ENCODE measurements at regions not wholly inside any gene's neighbourhood (a gene's known extent, or its start where the extent isn't known, plus 50 kb on each side); places are given as distances from the start of the nearest gene placed in this dataset.
"Not testable (repeated sequence)": the region's sequence is repeated elsewhere in the genome, so short reads cannot be mapped to it uniquely, and the experiment has no call there.

- no peak for TF ChIP-seq EZH2phosphoT487 (IDR thresholded peaks at IDR 0.05; ENCODE audit: borderline replicate concordance)
- TF ChIP-seq, protein P1, sequence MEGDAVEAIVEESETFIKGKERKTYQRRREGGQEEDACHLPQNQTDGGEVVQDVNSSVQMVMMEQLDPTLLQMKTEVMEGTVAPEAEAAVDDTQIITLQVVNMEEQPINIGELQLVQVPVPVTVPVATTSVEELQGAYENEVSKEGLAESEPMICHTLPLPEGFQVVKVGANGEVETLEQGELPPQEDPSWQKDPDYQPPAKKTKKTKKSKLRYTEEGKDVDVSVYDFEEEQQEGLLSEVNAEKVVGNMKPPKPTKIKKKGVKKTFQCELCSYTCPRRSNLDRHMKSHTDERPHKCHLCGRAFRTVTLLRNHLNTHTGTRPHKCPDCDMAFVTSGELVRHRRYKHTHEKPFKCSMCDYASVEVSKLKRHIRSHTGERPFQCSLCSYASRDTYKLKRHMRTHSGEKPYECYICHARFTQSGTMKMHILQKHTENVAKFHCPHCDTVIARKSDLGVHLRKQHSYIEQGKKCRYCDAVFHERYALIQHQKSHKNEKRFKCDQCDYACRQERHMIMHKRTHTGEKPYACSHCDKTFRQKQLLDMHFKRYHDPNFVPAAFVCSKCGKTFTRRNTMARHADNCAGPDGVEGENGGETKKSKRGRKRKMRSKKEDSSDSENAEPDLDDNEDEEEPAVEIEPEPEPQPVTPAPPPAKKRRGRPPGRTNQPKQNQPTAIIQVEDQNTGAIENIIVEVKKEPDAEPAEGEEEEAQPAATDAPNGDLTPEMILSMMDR (conservative IDR thresholded peaks at IDR 0.05; ENCODE audit: low read length), result no peak
- Histone ChIP-seq H2AFZ (ENCODE audit: low read length) (no peak overlapping the region), H3K4me3 (ENCODE audit: low read length, poor library complexity, severe bottlenecking) (no peak overlapping the region), H3K9me3 (ENCODE audit: insufficient read depth, low read depth, low read length) (no peaks in the 10 kb centered on the region), H3K9me2 (replicated peaks; ENCODE audit: low read depth, low read length) (no peaks in the 10 kb centered on the region), H3K27me3 (ENCODE audit: insufficient read depth, low read length, poor library complexity, severe bottlenecking) (no peaks in the 10 kb centered on the region), H3F3A (ENCODE audit: low read depth) (no peaks in the 10 kb centered on the region), H4K20me1 (ENCODE audit: insufficient read depth, low read length, poor library complexity, severe bottlenecking) (no peaks in the 10 kb centered on the region), H3K79me2 (ENCODE audit: insufficient read depth, low read length) (no peaks in the 10 kb centered on the region), H3K4me1 (ENCODE audit: insufficient read depth, low read length, poor library complexity, severe bottlenecking) (no peaks in the 10 kb centered on the region), H3K9ac (ENCODE audit: low read depth, low read length, poor library complexity, severe bottlenecking) (no peak overlapping the region), H3K4me2 (ENCODE audit: low read depth, low read length, poor library complexity, severe bottlenecking) (no peak overlapping the region), H3K36me3 (ENCODE audit: insufficient read depth, low read length) (no peaks in the 10 kb centered on the region)
Observed at GRCh38 chr9:124122321-124122720, 110.8 kb downstream of the LHX2 start.

DNA sequence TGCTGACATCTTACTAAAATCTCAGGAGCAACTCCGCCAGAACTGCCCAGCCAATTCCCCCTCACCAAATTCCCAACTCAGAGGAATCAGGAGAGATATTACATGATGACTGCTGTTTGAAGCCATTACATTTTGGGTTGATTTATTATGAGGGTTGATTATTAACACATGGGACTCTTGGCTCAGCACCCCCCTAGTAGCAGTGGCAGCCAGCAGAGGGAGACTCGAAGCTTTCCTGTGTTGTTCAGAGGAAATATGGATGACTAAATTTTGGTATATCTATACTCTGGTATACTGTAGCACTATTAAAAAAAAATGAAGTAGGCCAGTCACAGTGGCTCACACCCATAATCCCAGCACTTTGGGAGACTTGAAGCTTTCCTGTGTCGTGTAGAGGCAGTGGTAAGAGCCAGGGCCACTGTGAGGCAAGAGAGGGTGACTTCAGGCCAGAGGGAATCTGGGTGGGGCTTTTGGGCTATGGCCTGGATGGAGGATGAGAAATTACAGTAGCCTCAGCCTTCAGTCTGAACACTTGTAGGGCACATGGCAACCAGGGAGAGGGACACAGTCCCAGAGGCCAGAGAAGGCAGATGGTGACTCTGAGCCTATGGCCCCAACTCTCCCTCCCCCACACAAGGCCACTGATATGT, 111.4 kb downstream of the LHX2 start:
- Histone ChIP-seq H3K9ac (ENCODE audit: low read depth, low read length, poor library complexity, severe bottlenecking) (no peak overlapping the region), H3K36me3 (ENCODE audit: insufficient read depth, low read length) (no peaks in the 10 kb centered on the region), H3F3A (ENCODE audit: low read depth) (no peaks in the 10 kb centered on the region), H3K4me2 (ENCODE audit: low read depth, low read length, poor library complexity, severe bottlenecking) (no peak overlapping the region), H3K9me2 (replicated peaks; ENCODE audit: low read depth, low read length) (no peaks in the 10 kb centered on the region), H4K20me1 (ENCODE audit: insufficient read depth, low read length, poor library complexity, severe bottlenecking) (no peaks in the 10 kb centered on the region), H2AFZ (ENCODE audit: low read length) (no peak overlapping the region), H3K4me1 (ENCODE audit: insufficient read depth, low read length, poor library complexity, severe bottlenecking) (no peaks in the 10 kb centered on the region), H3K9me3 (ENCODE audit: insufficient read depth, low read depth, low read length) (no peaks in the 10 kb centered on the region), H3K4me3 (ENCODE audit: low read length, poor library complexity, severe bottlenecking) (no peak overlapping the region), H3K79me2 (ENCODE audit: insufficient read depth, low read length) (no peaks in the 10 kb centered on the region), H3K27me3 (ENCODE audit: insufficient read depth, low read length, poor library complexity, severe bottlenecking) (no peaks in the 10 kb centered on the region)
- TF ChIP-seq, protein P1 (conservative IDR thresholded peaks at IDR 0.05; ENCODE audit: low read length), result peak; percentile 61
- TF ChIP-seq EZH2phosphoT487 (IDR thresholded peaks at IDR 0.05; ENCODE audit: borderline replicate concordance), result no peak

GRCh38 chr9:124123621-124124020, 112.1 kb downstream of the LHX2 start:
- not testable (repeated sequence) for H3K27me3 ChIP-seq (ENCODE audit: insufficient read depth, low read length, poor library complexity, severe bottlenecking); H3K4me1 ChIP-seq (ENCODE audit: insufficient read depth, low read length, poor library complexity, severe bottlenecking); H3F3A ChIP-seq (ENCODE audit: low read depth); H3K4me2 ChIP-seq (ENCODE audit: low read depth, low read length, poor library complexity, severe bottlenecking); H4K20me1 ChIP-seq (ENCODE audit: insufficient read depth, low read length, poor library complexity, severe bottlenecking); H3K9me3 ChIP-seq (ENCODE audit: insufficient read depth, low read depth, low read length); H3K9ac ChIP-seq (ENCODE audit: low read depth, low read length, poor library complexity, severe bottlenecking); H3K79me2 ChIP-seq (ENCODE audit: insufficient read depth, low read length); H3K36me3 ChIP-seq (ENCODE audit: insufficient read depth, low read length); H2AFZ ChIP-seq (ENCODE audit: low read length); H3K4me3 ChIP-seq (ENCODE audit: low read length, poor library complexity, severe bottlenecking); H3K9me2 ChIP-seq (replicated peaks; ENCODE audit: low read depth, low read length)
